Stimulated activated CD4-positive, alpha-beta T cell treated with anti-CD3 and anti-CD28 coated beads, Interleukin-4, amount 100 ng/mL, for 24 hours (primary cell): ENCODE measurements at regions not wholly inside any gene's neighbourhood (a gene's known extent, or its start where the extent isn't known, plus 50 kb on each side); places are given as distances from the start of the nearest gene placed in this dataset.
"Not testable (repeated sequence)": the region's sequence is repeated elsewhere in the genome, so short reads cannot be mapped to it uniquely, and the experiment has no call there.

Experiments used
- DNase-seq: peaks from one replicate; pipeline ENCODE4 v3.0.0-alpha.2; 2020

GRCh38 chr22:42217752-42218280, 52.6 kb downstream of the TCF20 start:
- no peak for DNase-seq

GRCh38 chr22:42217019-42217751, 53.3 kb downstream of the TCF20 start:
- DNase-seq: peak; percentile 24

DNA sequence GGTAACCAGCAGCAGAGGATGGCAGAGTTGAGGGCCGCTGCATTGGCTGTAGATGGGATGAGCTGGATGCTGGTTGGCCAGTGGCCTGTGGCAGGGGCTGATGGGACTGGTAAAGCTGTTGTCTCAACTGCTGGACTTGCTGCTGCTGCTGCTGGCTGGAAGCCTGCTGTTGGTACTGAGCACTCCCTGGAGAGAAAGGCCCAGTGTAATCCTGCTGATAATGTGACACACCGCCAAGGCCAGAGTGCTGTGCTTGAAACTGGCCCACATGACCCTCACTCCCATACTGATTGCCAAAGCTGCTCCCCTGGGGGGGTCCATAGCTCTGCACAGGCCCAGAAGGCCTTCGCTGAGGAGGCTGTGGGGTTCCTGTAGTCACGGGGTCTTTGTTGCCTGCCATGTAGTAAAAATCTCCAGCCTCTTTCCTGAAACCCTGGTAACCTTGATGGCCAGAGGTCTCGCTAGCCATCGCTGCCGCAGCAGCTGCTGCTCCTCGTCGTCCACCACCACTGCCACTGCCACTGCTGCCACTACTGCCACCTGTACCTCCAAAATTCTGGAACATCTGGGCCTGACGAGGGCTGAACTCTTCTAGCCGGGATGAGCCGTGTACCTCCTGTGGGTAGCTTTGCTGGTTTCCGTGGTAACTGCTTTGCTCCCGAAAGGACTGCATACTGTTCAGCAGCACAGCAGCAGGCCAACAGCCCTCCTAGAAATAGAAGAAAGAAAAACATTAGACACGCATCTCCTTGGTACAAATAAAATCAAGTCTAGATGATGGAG, 55.6 kb downstream of the TCF20 start:
- DNase-seq: no peak

GRCh38 chr22:42208362-42208761, 62.1 kb downstream of the TCF20 start:
- DNase-seq: no peak

- no peak for DNase-seq
Observed at GRCh38 chr22:42207918-42208317, 62.5 kb downstream of the TCF20 start.

DNA sequence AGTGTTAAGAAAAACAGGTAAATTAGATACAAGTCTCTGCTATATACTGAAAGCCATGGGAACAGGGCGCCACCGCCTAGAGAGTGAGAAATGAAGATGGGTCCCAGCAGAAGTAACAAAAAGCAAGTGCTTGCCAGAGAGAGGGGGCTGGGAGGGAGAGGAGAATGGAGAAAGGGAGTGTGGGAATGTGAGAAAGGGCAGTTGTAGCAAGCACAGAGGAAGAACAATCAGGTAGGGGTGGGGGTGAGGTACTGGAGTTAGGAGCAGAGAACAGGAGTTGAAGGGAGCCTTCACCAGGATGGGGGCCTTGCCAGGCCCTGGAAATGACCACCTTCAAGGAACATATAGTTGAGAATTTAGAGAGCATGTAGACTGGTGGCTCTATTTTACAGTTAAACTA, 66.8 kb downstream of the TCF20 start:
- no peak for DNase-seq

DNA sequence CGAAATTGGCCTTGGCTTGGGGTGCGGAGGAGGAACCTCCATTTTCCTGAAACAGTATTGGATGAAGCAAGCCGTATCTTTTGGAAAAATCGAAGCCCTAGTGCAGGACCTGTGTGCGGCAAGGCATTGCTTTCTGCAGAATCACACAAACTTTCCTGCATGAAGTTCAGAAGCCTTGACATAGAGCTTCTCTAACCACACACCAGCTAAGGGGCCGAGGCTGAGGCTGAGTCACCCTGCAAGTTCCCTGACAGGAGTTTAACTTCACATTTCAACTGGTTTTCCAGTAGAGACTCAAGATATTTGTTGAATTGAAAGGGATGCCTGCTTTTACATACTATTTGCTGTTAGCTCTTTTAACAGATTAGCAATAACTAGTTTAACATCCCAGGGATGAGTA, 67.8 kb downstream of the TCF20 start:
- peak; percentile 59 for DNase-seq

- no peak for DNase-seq
Observed at GRCh38 chr22:42202048-42202447, 68.4 kb downstream of the TCF20 start.

DNA sequence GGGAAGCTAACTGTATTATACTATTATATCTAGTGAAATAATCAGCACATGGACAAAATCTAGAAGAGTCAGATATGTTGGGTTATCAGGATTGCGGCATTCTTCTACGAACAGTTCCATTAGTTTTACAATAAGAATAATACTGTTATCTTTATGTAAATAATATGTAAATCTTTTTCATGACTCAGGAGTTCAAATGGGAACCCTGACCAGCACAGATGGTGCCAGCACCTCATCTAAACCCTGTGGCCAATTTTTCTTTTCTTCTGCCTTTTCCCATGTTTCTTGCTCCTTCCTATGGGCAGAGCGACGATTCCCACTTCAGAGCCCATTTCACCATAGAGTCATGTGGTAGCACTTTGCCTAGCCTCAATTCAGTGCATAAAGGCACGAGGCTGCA, 68.4 kb upstream of the CYP2D6 start:
- DNase-seq: no peak

DNA sequence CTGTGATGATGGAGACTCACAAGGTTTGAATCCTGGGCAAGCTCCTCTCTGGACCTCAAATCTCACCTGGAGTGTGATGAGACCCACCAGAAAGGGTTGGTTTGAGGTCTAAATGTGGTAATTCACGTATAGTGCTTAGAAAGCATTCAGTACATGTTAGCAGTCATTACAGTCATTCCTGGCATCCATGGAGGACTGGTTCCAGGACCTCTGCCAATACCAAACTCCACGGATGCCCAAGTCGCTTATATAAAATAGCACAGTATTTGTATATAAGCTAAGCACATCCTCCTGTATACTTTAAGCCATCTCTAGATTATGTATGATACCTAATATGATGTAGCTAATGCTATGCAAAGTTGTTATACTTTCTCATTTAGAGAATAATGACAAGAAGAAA, 67.6 kb upstream of the CYP2D6 start:
- no peak for DNase-seq

DNA sequence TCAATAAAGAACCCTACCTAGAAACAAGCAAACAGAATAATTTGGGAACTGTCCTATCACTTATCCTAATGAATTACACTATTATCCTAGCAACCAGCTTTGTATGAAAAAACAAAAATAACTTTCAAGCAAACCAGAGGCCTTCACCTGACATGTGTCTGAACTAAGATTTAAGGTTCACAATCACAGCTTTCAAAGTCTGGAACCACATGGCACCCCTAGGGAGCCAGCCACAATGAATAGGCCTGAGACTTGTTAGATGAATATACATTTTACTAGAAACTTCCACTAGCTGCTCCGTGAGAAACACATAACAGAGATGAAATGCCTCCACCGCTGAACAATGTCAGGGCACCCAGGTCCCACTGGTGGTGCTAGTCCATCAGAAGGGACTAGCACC, 65.8 kb upstream of the CYP2D6 start:
- no peak for DNase-seq

DNA sequence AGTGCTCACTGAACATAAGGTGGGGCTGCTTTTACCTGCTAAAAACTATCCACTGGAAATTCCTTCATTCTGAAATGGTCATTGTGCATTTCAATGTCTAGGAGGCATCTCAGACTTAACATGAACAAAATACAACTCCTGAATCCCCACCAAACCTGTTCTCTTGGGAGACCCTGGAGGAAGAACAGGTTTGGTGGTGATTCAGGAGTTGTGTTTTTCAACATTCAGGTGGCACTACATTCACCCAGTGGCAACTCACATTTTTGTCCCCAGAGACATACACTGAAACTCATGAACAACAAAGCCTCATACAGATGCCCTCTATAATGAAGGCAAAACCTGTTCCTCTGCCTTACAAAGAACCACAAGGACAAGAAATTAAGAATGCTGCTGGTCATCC, 64.3 kb upstream of the CYP2D6 start:
- DNase-seq: no peak

DNA sequence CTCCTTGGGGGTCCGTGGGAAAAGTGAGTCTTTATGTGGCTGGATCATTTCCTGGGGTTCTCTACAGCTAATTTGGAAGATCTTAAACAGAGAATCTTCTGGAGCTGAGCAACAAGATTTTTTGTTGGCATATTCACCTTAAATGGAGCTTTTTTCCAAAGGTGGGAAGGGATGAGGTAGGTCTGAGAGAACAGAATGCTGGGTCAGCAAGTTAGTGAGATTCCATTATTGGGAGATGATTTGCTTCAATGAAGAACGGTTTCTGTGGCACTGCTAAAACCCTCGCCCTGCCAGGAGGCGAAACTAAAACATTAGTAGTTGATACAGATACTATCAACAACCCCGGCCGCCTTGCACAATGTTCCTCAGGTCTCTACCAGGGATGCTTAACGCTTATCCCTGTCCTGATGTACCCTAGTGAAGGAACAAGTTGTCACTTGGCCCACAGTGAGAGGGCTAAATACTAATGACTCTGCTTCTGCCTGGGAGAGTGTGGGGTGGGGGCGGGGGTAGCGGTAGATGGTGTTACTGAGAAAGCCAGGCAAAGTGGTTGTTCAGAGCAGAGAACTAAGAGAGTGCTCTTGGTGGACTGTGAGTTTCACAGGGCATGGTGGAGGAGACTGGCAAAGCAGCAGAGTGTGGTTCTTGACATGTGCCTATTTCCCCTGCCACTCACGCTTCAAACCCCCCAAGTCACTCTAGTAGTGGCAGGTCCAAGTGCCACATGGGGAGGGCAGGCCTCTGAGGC, 63.7 kb upstream of the CYP2D6 start:
- DNase-seq: no peak

GRCh38 chr22:42192547-42192946, 61.9 kb upstream of the CYP2D6 start:
- DNase-seq: no peak

DNA sequence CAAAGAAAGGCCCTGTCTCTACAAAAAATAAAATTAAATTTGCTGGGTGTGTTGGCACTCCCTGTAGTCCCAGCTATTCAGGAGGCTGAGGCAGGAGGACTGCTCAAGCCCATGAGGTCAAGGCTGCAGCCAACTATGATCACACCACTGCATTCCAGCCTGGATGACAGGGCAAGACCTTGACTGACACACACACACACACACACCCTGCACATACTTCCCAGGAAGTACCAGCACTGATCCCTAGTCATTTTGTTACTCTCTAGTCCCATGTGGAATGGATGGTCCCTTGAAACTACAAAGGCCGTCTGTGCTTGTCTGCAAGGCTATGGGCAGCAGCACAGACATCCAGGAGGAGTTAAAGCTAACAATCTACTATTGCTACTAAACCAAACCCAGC, 59.7 kb upstream of the CYP2D6 start:
- DNase-seq: no peak

DNA sequence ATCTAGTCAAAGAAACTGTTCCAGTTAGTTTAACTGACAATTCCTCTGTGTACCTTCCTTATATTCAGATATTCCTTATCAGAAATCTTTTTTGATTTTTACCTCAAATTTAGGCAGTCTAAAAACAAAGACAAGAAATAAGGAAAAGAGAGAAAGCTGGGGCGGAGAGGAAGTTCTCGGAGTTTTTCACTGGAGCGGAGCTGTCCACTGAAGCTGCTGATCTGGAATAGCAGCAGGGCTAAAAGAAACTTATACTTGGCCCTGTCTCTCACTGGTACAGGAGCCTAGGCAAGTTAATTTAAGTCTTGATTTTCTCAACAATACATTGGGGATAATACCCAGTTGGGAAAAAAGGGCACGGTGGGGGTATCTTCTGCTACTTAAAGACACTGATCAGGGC, 59.2 kb upstream of the CYP2D6 start:
- DNase-seq: no peak

- no peak for DNase-seq
Observed at GRCh38 chr22:42188808-42189447, 58.3 kb upstream of the CYP2D6 start.

DNA sequence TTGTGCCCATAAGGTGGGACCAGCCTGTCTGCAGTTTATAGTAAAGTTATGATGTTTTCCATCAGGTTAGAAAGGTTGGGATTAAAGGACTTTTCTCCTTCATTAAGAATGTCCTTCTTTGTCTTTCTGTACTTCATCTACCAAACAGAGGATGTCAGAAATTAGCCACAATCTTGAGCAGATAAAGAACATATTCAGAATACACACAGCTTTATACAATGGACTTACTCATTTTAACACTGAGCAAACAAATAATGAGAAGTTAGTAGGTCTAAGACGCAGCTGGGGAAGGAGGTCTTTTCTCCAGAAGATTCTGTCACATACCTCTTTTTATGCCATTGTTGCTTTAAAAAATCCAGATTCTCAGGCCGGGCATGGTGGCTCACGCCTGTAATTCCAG, 57.0 kb upstream of the CYP2D6 start:
- DNase-seq: no peak

- DNase-seq: no peak
Observed at GRCh38 chr22:42185915-42186439, 55.4 kb upstream of the CYP2D6 start.

GRCh38 chr22:42184852-42185251, 54.2 kb upstream of the CYP2D6 start:
- peak; percentile 31 for DNase-seq

- not testable (repeated sequence) for DNase-seq
Observed at GRCh38 chr22:42183461-42184059, 53.0 kb upstream of the CYP2D6 start.

GRCh38 chr22:42180349-42180842, 49.8 kb upstream of the CYP2D6 start:
- peak; percentile 40 for DNase-seq
